LNCaP clone FGC (cell line): ENCODE measurements at regions not wholly inside any gene's neighbourhood (a gene's known extent, or its start where the extent isn't known, plus 50 kb on each side); places are given as distances from the start of the nearest gene placed in this dataset.
A peak's percentile ranks its signal among the peaks of the same experiment; 100 is the strongest.

Source experiments
- DNase-seq: peaks from one replicate; pipeline ENCODE4 v3.0.0-alpha.2; 2011; ENCODE audit warnings: low read depth
- H3K4me3 ChIP-seq: 2 replicates; pipeline ENCODE4 v1.5.1; 2011; ENCODE audit warnings: mild to moderate bottlenecking, low read depth, low read length, control low read depth
- TF ChIP-seq, protein P1 (sequence below): IDR thresholded peaks from 2 replicates; pipeline ENCODE4 v1.5.1; 2012; ENCODE audit warnings: mild to moderate bottlenecking; ENCODE audit not compliant: control insufficient read depth, insufficient read depth; ENCODE audit errors: extremely low read depth

GRCh38 chr17:65279456-65279855, 142.3 kb downstream of the RGS9 start:
- no peak for DNase-seq
- no peak overlapping the region for H3K4me3 ChIP-seq
- TF ChIP-seq, protein P1, sequence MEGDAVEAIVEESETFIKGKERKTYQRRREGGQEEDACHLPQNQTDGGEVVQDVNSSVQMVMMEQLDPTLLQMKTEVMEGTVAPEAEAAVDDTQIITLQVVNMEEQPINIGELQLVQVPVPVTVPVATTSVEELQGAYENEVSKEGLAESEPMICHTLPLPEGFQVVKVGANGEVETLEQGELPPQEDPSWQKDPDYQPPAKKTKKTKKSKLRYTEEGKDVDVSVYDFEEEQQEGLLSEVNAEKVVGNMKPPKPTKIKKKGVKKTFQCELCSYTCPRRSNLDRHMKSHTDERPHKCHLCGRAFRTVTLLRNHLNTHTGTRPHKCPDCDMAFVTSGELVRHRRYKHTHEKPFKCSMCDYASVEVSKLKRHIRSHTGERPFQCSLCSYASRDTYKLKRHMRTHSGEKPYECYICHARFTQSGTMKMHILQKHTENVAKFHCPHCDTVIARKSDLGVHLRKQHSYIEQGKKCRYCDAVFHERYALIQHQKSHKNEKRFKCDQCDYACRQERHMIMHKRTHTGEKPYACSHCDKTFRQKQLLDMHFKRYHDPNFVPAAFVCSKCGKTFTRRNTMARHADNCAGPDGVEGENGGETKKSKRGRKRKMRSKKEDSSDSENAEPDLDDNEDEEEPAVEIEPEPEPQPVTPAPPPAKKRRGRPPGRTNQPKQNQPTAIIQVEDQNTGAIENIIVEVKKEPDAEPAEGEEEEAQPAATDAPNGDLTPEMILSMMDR: no peak

GRCh38 chr17:65278820-65279184, 141.6 kb downstream of the RGS9 start:
- no peak overlapping the region for H3K4me3 ChIP-seq
- no peak for DNase-seq
- TF ChIP-seq, protein P1: no peak

DNA sequence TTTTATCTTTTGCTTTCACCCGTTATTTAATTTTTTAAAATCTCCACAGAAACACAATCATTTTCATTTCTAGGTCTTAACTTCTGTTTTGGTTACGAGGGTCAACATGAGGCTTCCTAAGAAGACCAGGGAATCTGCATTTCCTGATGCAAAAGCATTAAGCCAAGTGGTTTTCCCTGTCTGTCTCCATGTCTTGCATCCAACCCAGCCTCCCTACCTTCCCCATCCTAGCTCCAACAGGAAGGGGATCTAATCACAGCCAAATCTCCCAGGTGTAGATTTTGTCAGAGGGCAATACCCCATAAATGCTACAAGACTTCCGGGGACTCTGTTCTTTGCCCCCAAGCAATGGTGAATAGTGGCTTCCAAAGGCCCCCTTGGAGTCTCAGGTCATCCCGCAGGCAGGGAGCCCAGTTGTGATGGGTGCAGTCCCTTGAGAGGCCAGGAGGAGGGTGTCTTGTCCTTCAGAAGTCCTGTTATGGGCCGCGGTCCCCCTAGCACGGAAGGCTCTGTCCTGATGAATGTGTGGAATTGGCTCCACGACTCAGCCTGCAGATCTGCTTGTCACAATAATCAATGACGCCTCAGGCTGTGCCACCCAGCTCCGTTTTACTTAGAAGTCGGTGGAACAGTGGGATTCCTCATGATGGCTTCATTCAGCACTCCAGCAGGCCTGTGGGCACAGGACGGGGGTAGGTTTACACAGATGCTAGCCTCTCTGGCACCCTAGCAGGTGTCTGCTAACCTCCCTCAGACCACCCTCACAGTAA, 141.1 kb downstream of the RGS9 start:
- peak; percentile 10 for DNase-seq
- TF ChIP-seq, protein P1: peak; percentile 83

GRCh38 chr17:65277576-65277975, 140.4 kb downstream of the RGS9 start:
- TF ChIP-seq, protein P1: no peak
- DNase-seq: no peak
- H3K4me3 ChIP-seq: no peak overlapping the region

More for the DNA sequence above, 141.1 kb downstream of the RGS9 start:
- H3K4me3 ChIP-seq: no peak overlapping the region
